ENCODE measurements at regions not wholly inside any gene's neighbourhood (a gene's known extent, or its start where the extent isn't known, plus 50 kb on each side); places are given as distances from the start of the nearest gene placed in this dataset.

DNA sequence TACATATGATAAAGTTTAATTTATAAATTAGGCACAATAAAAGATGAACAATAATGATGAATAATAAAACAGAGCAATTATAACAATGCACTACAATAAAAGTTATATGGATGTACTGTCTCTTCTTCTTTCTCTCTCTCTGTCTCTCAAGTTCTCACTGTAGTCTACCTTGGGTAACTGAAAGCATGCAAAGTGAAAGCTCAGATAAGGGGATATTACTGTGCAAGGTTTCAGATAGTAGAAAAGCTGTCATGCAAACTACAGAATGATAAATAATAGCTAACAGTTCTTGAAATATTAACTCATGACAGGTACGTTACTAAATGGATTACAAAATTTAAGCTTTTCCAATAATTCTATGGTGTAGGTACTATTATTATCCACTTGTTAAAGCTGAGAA is 311.9 kb upstream of the PRDM1 start:
- TF ChIP-seq POLR2A (IDR thresholded peaks at IDR 0.05; ENCODE audit: extremely low read depth, insufficient read length), result no peak
- TF ChIP-seq, protein P1, sequence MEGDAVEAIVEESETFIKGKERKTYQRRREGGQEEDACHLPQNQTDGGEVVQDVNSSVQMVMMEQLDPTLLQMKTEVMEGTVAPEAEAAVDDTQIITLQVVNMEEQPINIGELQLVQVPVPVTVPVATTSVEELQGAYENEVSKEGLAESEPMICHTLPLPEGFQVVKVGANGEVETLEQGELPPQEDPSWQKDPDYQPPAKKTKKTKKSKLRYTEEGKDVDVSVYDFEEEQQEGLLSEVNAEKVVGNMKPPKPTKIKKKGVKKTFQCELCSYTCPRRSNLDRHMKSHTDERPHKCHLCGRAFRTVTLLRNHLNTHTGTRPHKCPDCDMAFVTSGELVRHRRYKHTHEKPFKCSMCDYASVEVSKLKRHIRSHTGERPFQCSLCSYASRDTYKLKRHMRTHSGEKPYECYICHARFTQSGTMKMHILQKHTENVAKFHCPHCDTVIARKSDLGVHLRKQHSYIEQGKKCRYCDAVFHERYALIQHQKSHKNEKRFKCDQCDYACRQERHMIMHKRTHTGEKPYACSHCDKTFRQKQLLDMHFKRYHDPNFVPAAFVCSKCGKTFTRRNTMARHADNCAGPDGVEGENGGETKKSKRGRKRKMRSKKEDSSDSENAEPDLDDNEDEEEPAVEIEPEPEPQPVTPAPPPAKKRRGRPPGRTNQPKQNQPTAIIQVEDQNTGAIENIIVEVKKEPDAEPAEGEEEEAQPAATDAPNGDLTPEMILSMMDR (IDR thresholded peaks at IDR 0.05; ENCODE audit: low read depth, low read length), result no peak
- no peak for TF ChIP-seq MYC (IDR thresholded peaks at IDR 0.05; ENCODE audit: low read depth, low read length)
- TF ChIP-seq, protein P2, sequence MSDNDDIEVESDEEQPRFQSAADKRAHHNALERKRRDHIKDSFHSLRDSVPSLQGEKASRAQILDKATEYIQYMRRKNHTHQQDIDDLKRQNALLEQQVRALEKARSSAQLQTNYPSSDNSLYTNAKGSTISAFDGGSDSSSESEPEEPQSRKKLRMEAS (IDR thresholded peaks at IDR 0.05; ENCODE audit: low read depth, low read length), result no peak
- DNase-seq (ENCODE audit: low read depth), result no peak

DNA sequence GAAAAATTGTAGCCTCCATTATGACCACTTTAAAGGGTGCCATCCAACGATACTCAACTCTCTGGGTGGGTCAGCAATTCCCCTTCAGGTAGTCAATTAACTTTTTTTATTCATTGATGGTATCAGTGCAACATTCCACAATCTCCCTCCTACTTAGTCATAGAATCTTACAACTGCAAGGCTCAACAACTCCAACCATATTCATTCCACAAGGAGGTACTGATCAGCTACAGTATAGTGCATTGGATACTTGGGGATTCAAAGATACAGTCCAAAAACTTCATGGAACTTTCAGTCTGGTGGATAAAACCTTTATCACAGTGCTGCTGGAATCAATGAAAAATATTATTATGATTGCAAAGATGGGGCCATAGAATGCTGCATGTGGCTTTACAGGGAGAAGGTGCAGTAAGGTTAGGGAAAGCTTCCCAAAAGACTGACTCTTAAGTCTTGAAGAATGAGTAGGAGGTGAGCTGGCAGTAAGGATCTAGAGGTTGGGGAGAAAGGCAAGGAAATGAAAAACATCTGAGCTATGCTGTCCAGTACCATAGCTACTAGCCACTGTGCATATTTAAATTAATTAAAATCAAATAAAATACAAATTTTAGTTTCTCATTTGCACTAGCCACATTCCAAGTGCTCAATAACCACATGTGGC is 314.7 kb upstream of the PRDM1 start:
- no peak overlapping the region for H3K4me3 ChIP-seq (ENCODE audit: low read depth, low read length)
- no peak for TF ChIP-seq MYC (IDR thresholded peaks at IDR 0.05; ENCODE audit: low read depth, low read length)
- TF ChIP-seq, protein P1 (IDR thresholded peaks at IDR 0.05; ENCODE audit: low read depth, low read length), result no peak
- TF ChIP-seq, protein P2 (IDR thresholded peaks at IDR 0.05; ENCODE audit: low read depth, low read length), result no peak
- TF ChIP-seq POLR2A (IDR thresholded peaks at IDR 0.05; ENCODE audit: extremely low read depth, insufficient read length), result no peak
- DNase-seq (ENCODE audit: low read depth), result no peak

More for the DNA sequence above, 311.9 kb upstream of the PRDM1 start:
- no peak overlapping the region for H3K4me3 ChIP-seq (ENCODE audit: low read depth, low read length)

DNA sequence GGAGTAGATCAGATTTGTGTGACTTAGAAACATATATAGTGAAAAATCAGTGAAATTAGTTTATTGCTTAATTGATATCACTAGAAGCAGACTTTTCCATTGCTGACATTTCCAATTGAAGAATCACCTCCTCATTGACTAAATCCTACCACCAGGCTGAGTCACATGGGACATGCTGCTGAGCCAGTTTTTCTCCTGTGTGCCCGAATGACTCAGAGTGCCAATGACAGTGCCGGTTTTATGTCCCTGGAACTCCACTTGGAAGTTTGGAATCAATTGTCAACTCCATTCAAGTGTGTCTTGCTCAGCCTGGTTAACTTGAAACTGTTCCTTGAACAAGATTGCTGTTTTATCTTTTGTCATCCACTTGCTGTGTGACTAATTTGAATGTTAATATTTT is 316.1 kb upstream of the PRDM1 start:
- H3K4me3 ChIP-seq (ENCODE audit: low read depth, low read length), result no peak overlapping the region
- DNase-seq (ENCODE audit: low read depth), result no peak
- TF ChIP-seq MYC (IDR thresholded peaks at IDR 0.05; ENCODE audit: low read depth, low read length), result no peak

DNA sequence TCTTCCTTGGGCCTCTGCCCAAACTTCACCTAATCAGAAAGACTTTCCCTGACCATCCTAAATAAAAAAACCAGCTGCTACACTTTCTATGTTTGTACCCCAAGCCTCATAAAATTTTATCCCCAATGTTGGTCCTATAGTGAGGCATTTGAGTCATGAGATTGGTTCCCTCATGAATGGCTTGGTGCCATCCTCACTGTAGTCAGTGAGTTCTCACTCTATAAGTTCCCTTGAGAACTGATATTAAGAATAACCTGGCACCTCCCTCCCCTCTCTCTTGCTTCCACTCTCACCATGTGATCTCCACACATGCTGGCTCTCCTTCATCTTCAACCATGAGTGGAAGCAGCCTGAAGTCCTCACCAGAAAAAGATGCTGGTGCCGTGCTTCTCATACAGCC is 316.9 kb upstream of the PRDM1 start:
- no peak for DNase-seq (ENCODE audit: low read depth)
- no peak for TF ChIP-seq MYC (IDR thresholded peaks at IDR 0.05; ENCODE audit: low read depth, low read length)
- TF ChIP-seq, protein P2 (IDR thresholded peaks at IDR 0.05; ENCODE audit: low read depth, low read length), result no peak
- TF ChIP-seq, protein P1 (IDR thresholded peaks at IDR 0.05; ENCODE audit: low read depth, low read length), result no peak
- no peak for TF ChIP-seq POLR2A (IDR thresholded peaks at IDR 0.05; ENCODE audit: extremely low read depth, insufficient read length)
- H3K4me3 ChIP-seq (ENCODE audit: low read depth, low read length), result no peak overlapping the region

DNA sequence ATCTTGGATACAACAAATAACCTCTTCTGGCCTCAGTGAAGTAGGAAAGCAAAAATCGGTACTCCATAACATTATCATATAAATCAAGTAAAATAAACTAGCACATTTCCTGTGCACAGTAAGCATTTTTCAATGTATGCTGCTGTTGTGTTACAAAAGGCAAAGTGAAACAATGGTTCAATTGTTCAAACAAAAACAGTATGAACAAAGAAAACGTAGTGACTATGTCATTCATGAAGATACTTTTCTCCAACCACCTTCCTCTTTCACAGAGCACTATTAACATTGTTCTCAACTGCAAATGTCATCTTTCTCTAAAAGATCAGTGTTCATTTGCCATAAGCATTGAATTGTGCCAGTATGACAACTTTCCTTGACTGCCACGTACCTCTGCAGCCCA is 318.6 kb upstream of the PRDM1 start:
- H3K4me3 ChIP-seq (ENCODE audit: low read depth, low read length), result no peak overlapping the region
- no peak for DNase-seq (ENCODE audit: low read depth)
- TF ChIP-seq, protein P2 (IDR thresholded peaks at IDR 0.05; ENCODE audit: low read depth, low read length), result no peak
- no peak for TF ChIP-seq MYC (IDR thresholded peaks at IDR 0.05; ENCODE audit: low read depth, low read length)
- TF ChIP-seq POLR2A (IDR thresholded peaks at IDR 0.05; ENCODE audit: extremely low read depth, insufficient read length), result no peak
- TF ChIP-seq, protein P1 (IDR thresholded peaks at IDR 0.05; ENCODE audit: low read depth, low read length), result no peak

DNA sequence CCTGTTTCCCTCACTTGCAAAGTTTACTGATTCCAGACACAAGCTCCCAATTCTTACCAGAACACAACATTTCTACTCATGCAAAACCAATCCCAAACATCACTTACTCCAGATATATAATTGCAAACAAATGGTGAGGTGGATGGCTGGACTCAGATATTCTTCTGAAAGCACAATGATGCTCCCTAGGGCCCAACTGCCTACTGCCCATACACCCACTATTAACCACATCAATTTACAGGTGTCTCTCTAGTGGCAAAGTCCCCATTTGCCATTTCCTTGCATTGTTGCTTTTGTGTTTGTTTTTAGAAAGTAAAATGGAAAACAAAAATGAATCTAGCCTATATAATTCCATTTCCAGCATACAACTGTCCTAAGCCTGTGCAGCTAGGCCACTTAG is 320.9 kb upstream of the PRDM1 start:
- TF ChIP-seq, protein P1 (IDR thresholded peaks at IDR 0.05; ENCODE audit: low read depth, low read length), result no peak
- DNase-seq (ENCODE audit: low read depth), result no peak
- H3K4me3 ChIP-seq (ENCODE audit: low read depth, low read length), result no peak overlapping the region
